ENCODE measurements at regions not wholly inside any gene's neighbourhood (a gene's known extent, or its start where the extent isn't known, plus 50 kb on each side); places are given as distances from the start of the nearest gene placed in this dataset.

GRCh38 chr10:57776688-57777432, 490.8 kb downstream of the IPMK start:
- intact Hi-C loops (cut with DNase I) = no loop called here
- ATAC-seq (no peak), DNase-seq (no peak)
- Histone ChIP-seq H3K4me1 (no peaks in the 10 kb centered on the region), H3K27me3 (ENCODE audit: insufficient read depth in 3 of 3, low read length in 2 of 3) (no peaks in the 10 kb centered on the region), H3K4me3 (no peak overlapping the region), H3K27ac (no peak overlapping the region), H3K9me3 (no peaks in the 10 kb centered on the region), H3K36me3 (ENCODE audit: insufficient read depth in 1 of 2, low read depth in 1 of 2) (no peaks in the 10 kb centered on the region)
- TF ChIP-seq, protein P1, sequence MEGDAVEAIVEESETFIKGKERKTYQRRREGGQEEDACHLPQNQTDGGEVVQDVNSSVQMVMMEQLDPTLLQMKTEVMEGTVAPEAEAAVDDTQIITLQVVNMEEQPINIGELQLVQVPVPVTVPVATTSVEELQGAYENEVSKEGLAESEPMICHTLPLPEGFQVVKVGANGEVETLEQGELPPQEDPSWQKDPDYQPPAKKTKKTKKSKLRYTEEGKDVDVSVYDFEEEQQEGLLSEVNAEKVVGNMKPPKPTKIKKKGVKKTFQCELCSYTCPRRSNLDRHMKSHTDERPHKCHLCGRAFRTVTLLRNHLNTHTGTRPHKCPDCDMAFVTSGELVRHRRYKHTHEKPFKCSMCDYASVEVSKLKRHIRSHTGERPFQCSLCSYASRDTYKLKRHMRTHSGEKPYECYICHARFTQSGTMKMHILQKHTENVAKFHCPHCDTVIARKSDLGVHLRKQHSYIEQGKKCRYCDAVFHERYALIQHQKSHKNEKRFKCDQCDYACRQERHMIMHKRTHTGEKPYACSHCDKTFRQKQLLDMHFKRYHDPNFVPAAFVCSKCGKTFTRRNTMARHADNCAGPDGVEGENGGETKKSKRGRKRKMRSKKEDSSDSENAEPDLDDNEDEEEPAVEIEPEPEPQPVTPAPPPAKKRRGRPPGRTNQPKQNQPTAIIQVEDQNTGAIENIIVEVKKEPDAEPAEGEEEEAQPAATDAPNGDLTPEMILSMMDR (IDR thresholded peaks at IDR 0.05) = no peak
- 63 to 74% (median 74%) methylated on average over 5 of the region's 5 CpGs for WGBS, 3 donors

DNA sequence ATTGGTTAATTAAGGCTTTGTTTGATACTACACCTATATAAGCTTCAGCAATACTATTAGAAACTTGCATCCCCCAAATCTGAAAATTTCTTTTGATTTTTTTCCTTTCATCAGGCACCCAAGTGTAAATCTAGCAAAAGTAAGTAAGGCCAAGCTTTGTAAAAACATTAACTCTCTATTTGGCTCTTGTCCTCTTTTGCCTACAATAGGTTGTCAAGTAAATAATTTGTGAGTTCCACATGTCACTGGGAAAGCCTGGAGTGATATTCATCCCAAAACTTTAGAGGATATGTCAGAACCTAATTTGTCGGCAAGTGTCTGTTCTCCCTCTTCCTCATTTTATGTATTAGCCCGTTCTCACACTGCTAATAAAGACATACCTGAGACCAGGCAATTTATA, 492.4 kb downstream of the IPMK start:
- TF ChIP-seq, protein P1 (IDR thresholded peaks at IDR 0.05) = no peak
- Histone ChIP-seq H3K9me3 (no peaks in the 10 kb centered on the region), H3K4me3 (no peak overlapping the region), H3K27ac (no peak overlapping the region), H3K36me3 (ENCODE audit: insufficient read depth in 1 of 2, low read depth in 1 of 2) (no peaks in the 10 kb centered on the region), H3K4me1 (no peaks in the 10 kb centered on the region), H3K27me3 (ENCODE audit: insufficient read depth in 3 of 3, low read length in 2 of 3) (no peaks in the 10 kb centered on the region)
- DNase-seq (no peak), ATAC-seq (no peak)
- intact Hi-C loops (cut with DNase I) = no loop called here
- WGBS, 3 donors = 78 to 81% (median 79%) methylated on average over 2 of the region's 2 CpGs

GRCh38 chr10:57769298-57769697, 498.4 kb downstream of the IPMK start:
- H3K4me3 ChIP-seq = no peak overlapping the region
- H3K4me1 ChIP-seq = no peaks in the 10 kb centered on the region
- intact Hi-C loops (cut with DNase I) = no loop called here
- ATAC-seq (no peak), DNase-seq (no peak)
- no peaks in the 10 kb centered on the region for H3K27me3 ChIP-seq (ENCODE audit: insufficient read depth in 3 of 3, low read length in 2 of 3)
- 64 to 73% (median 73%) methylated on average over 1 of the region's 1 CpG for WGBS, 3 donors
- H3K27ac ChIP-seq = no peak overlapping the region
- TF ChIP-seq, protein P1 (IDR thresholded peaks at IDR 0.05) = no peak
- no peaks in the 10 kb centered on the region for H3K36me3 ChIP-seq (ENCODE audit: insufficient read depth in 1 of 2, low read depth in 1 of 2)
- peaks cover 6% of the 10 kb centered on the region for H3K9me3 ChIP-seq

DNA sequence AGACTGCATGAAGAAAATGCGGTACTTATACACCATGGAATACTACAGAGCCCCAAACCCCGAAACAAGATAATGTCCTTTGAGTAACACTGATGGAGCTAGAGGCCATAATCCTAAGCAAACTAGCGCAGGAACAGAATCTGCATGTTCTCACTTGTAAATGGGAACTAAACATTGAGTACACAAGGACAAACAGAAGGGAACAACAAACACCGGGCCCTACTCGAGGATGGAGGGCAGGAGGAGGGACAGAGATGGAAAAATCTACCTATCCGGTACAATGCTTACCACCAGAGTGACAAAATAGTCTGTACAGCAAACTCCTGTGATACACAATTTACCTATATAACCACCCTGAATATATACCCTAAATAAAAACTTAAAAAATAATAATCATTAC, 507.9 kb downstream of the IPMK start:
- intact Hi-C loops (cut with DNase I) = no loop called here
- 75 to 82% (median 81%) methylated on average over 6 of the region's 6 CpGs for WGBS, 3 donors
- Histone ChIP-seq H3K4me3 (no peak overlapping the region), H3K27ac (no peak overlapping the region), H3K9me3 (no peaks in the 10 kb centered on the region), H3K36me3 (ENCODE audit: insufficient read depth in 1 of 2, low read depth in 1 of 2) (no peaks in the 10 kb centered on the region), H3K27me3 (ENCODE audit: insufficient read depth in 3 of 3, low read length in 2 of 3) (no peaks in the 10 kb centered on the region), H3K4me1 (no peaks in the 10 kb centered on the region)
- DNase-seq (no peak), ATAC-seq (no peak)
- TF ChIP-seq, protein P1 (IDR thresholded peaks at IDR 0.05) = no peak

GRCh38 chr10:57754803-57755202, 512.9 kb downstream of the IPMK start:
- ATAC-seq = no peak
- WGBS, 3 donors = 72 to 77% (median 74%) methylated on average over 4 of the region's 4 CpGs
- intact Hi-C loops (cut with DNase I) = no loop called here

More at GRCh38 chr10:57754803-57755202, 512.9 kb downstream of the IPMK start:
- H3K4me1 ChIP-seq = no peaks in the 10 kb centered on the region
- no peak for DNase-seq
- H3K4me3 ChIP-seq = no peak overlapping the region
- no peak overlapping the region for H3K27ac ChIP-seq
- TF ChIP-seq, protein P1 (IDR thresholded peaks at IDR 0.05) = no peak
- no peaks in the 10 kb centered on the region for H3K9me3 ChIP-seq
- no peaks in the 10 kb centered on the region for H3K27me3 ChIP-seq (ENCODE audit: insufficient read depth in 3 of 3, low read length in 2 of 3)
- H3K36me3 ChIP-seq (ENCODE audit: insufficient read depth in 1 of 2, low read depth in 1 of 2) = no peaks in the 10 kb centered on the region
